ENCODE measurements at regions not wholly inside any gene's neighbourhood (a gene's known extent, or its start where the extent isn't known, plus 50 kb on each side); places are given as distances from the start of the nearest gene placed in this dataset.

DNA sequence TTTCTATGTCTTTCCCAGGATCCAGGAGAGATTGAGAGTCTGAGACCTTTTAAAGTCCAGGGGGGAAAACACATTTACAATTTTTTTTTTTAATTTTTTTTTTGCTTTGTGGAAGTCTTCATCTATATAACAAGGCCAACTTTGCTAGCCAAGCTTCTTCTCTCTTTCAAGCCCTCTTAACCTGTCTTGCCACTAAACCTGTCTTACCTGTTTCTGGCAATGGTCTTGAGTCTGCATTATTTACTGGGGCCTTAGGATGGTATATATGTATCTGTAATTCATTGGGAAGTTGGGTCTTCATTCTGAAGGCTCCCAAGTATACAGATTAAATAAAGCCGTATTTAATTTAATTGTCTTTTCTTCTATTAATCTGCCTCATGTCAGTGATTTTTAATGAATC lies 750.9 kb upstream of the B3GALT2 start:
- TF ChIP-seq, protein P1, sequence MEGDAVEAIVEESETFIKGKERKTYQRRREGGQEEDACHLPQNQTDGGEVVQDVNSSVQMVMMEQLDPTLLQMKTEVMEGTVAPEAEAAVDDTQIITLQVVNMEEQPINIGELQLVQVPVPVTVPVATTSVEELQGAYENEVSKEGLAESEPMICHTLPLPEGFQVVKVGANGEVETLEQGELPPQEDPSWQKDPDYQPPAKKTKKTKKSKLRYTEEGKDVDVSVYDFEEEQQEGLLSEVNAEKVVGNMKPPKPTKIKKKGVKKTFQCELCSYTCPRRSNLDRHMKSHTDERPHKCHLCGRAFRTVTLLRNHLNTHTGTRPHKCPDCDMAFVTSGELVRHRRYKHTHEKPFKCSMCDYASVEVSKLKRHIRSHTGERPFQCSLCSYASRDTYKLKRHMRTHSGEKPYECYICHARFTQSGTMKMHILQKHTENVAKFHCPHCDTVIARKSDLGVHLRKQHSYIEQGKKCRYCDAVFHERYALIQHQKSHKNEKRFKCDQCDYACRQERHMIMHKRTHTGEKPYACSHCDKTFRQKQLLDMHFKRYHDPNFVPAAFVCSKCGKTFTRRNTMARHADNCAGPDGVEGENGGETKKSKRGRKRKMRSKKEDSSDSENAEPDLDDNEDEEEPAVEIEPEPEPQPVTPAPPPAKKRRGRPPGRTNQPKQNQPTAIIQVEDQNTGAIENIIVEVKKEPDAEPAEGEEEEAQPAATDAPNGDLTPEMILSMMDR (conservative IDR thresholded peaks at IDR 0.05; ENCODE audit: low read length): no peak
- TF ChIP-seq EZH2phosphoT487 (IDR thresholded peaks at IDR 0.05; ENCODE audit: borderline replicate concordance): no peak

Data from Loucy (cell line).